ENCODE measurements at regions not wholly inside any gene's neighbourhood (a gene's known extent, or its start where the extent isn't known, plus 50 kb on each side); places are given as distances from the start of the nearest gene placed in this dataset.

GRCh38 chr2:215724146-215724545 is 288.3 kb upstream of the FN1 start:
- Histone ChIP-seq H2AFZ (ENCODE audit: low read length) (no peak overlapping the region), H3K18ac (ENCODE audit: extremely low read depth, low read length) (no peak overlapping the region), H3K27me3 (replicated peaks in 1 of 4; ENCODE audit: control insufficient read depth in 3 of 4, extremely low read depth in 1 of 4, insufficient read depth in 3 of 4, low read length in 3 of 4) (peaks cover 0 to 1% (median 0%) of the 10 kb centered on the region in 4 experiments; a peak in 1 of 7 replicates), H3K56ac (replicated peaks; ENCODE audit: insufficient read length, low read depth, low read length) (no peak overlapping the region), H3K23ac (ENCODE audit: insufficient read length) (no peak overlapping the region), H4K5ac (ENCODE audit: insufficient read length, low read depth, low read length) (no peak overlapping the region), H3K4me3 (ENCODE audit: extremely low read depth in 1 of 4, insufficient read depth in 2 of 4, low read depth in 3 of 4, low read length in 4 of 4) (no peak overlapping the region), H3K4me2 (ENCODE audit: insufficient read depth in 1 of 2, low read depth in 2 of 2, low read length in 2 of 2) (no peak overlapping the region), H2BK12ac (ENCODE audit: low read depth, low read length) (no peak overlapping the region), H3K4ac (replicated peaks; ENCODE audit: insufficient read length, low read depth, low read length) (no peak overlapping the region), H4K8ac (ENCODE audit: extremely low read depth, insufficient read depth, low read length) (no peak overlapping the region), H3K9me3 (ENCODE audit: insufficient read depth in 2 of 2, low read depth in 1 of 2, low read length in 1 of 2) (no peaks in the 10 kb centered on the region), H3K9ac (replicated peaks in 1 of 4; ENCODE audit: extremely low read depth in 1 of 4, low read depth in 3 of 4, low read length in 3 of 4) (no peak overlapping the region), H4K91ac (replicated peaks; ENCODE audit: insufficient read length, low read length) (no peak overlapping the region), H2BK15ac (ENCODE audit: low read length) (no peak overlapping the region), H2BK120ac (replicated peaks; ENCODE audit: low read depth, low read length) (no peak overlapping the region), H3K27ac (ENCODE audit: low read depth, low read length) (no peak overlapping the region), H2BK20ac (ENCODE audit: low read length) (no peak overlapping the region), H2AK5ac (ENCODE audit: low read depth, low read length) (no peak overlapping the region), H3K23me2 (ENCODE audit: low read depth, low read length) (no peaks in the 10 kb centered on the region), H3K79me1 (ENCODE audit: low read depth, low read length) (no peaks in the 10 kb centered on the region), H3K4me1 (replicated peaks in 1 of 4; ENCODE audit: control insufficient read depth in 3 of 4, insufficient read depth in 4 of 4, low read length in 3 of 4) (no peaks in the 10 kb centered on the region), H4K20me1 (replicated peaks in 1 of 2; ENCODE audit: control insufficient read depth in 1 of 2, insufficient read depth in 2 of 2, low read length in 2 of 2) (no peaks in the 10 kb centered on the region), H3K14ac (ENCODE audit: insufficient read length) (no peak overlapping the region), H3K36me3 (ENCODE audit: control insufficient read depth in 2 of 4, insufficient read depth in 4 of 4, low read length in 3 of 4) (no peaks in the 10 kb centered on the region), H2BK5ac (ENCODE audit: low read depth, low read length) (no peak overlapping the region), H3K79me2 (ENCODE audit: control insufficient read depth in 1 of 2, insufficient read depth in 2 of 2, low read length in 2 of 2) (no peaks in the 10 kb centered on the region)
- 96% methylated on average over 5 of the region's 5 CpGs; no CpG with 5 or more reads in 1 of the 2 experiments for WGBS, 2 experiments (ENCODE audit: extremely low coverage in 1 of 2, insufficient coverage in 1 of 2, insufficient read length in 1 of 2, insufficient replicate concordance in 2 of 2, low coverage in 1 of 2, low lambda C conversion rate in 2 of 2, missing lambda C conversion rate in 1 of 2)
- POLR2A ChIA-PET (ENCODE audit: partially characterized antibody): no interaction called here
- FAIRE-seq (no peak), DNase-seq (ENCODE audit: low read depth in 1 of 2, low spot score in 2 of 2) (no peak)
- CTCF ChIA-PET (ENCODE audit: partially characterized antibody): no interaction called here
- TF ChIP-seq BRCA1 (IDR thresholded peaks at IDR 0.05; ENCODE audit: low read depth, low read length) (no peak), TAF1 (IDR thresholded peaks at IDR 0.05; ENCODE audit: low read depth, low read length) (no peak), EGR1 (IDR thresholded peaks at IDR 0.05; ENCODE audit: borderline replicate concordance, low read depth, low read length) (no peak), PHF8 (conservative IDR thresholded peaks at IDR 0.05; ENCODE audit: low read depth, low read length) (no peak), CEBPB (IDR thresholded peaks at IDR 0.05; ENCODE audit: low read depth, low read length) (no peak), RFX5 (IDR thresholded peaks at IDR 0.05; ENCODE audit: borderline replicate concordance, low read depth, low read length) (no peak), ATF2 (IDR thresholded peaks at IDR 0.05; ENCODE audit: low read length) (no peak), CBX5 (IDR thresholded peaks at IDR 0.05; ENCODE audit: low read depth, low read length) (no peak)
- TF ChIP-seq, protein P1, sequence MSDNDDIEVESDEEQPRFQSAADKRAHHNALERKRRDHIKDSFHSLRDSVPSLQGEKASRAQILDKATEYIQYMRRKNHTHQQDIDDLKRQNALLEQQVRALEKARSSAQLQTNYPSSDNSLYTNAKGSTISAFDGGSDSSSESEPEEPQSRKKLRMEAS (IDR thresholded peaks at IDR 0.05): no peak

Data from H1 (cell line).